UCSD-AML1 (cell line): ENCODE measurements at regions not wholly inside any gene's neighbourhood (a gene's known extent, or its start where the extent isn't known, plus 50 kb on each side); places are given as distances from the start of the nearest gene placed in this dataset.

Source experiments
- DNase-seq: peaks from one replicate; lab custom pipeline; 2025; ENCODE audit not compliant: unreplicated experiment; lab: John Stamatoyannopoulos, UW

DNA sequence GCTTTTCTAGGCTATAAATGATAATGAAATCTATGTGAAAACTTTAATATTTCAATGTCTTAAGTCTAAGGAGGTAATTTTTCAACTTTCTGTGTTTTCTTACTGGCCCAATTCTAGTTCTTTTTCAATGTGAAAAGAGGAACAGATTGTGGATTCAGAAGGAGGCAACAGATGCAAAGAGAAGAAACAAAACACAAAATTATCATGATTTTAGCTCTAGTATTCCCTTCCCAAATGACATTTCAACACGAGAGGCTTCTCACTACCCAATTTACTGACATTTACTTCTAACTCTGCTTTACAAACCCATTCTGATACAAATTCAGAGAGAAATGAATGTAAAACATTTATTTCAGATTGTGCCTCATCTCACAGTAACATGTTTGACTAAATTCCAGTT, 169.4 kb downstream of the WT1 start:
- DNase-seq, result no peak

DNA sequence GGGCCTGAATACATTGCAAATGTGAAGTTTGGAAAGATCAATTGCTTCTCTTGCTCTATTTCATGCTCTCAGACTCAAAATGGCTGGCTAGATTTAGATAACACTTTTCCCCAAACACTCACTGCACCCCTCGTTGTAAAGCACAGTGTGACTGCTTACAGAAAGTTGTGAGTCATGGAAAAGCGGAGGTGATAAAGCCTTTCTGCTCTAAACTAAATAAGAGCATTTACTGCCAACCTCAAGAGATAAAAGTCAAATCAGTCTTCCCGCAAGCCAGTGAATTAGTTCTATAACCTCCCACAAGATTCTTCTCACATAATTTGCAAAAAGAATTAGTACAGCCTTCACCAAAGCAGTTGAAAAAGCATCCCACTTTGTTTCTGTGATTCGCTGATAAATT, 168.7 kb downstream of the WT1 start:
- no peak for DNase-seq

DNA sequence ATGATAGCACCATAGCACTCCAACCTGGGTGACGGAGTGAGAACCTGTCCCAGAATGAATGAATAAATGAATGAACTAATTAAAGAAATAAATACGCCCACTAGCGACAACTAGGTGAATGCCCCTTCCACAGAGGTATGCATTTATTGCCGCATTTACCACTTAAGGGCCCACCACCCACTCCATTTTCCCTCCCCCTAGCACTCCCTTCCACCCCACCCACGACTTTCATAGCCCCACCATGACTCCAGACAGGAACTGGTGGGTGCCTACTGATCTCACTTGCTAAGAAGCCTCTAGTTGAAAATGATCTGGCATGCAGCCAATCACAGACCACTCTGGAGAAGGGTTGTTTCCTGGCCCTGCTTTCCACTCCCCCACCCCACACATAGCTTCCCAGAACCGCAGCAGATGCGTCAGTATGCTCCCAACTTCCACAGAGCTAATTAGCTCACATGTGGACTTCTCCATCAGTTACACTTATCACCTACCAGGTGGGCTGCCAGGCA, 167.6 kb downstream of the WT1 start:
- DNase-seq, result no peak

DNA sequence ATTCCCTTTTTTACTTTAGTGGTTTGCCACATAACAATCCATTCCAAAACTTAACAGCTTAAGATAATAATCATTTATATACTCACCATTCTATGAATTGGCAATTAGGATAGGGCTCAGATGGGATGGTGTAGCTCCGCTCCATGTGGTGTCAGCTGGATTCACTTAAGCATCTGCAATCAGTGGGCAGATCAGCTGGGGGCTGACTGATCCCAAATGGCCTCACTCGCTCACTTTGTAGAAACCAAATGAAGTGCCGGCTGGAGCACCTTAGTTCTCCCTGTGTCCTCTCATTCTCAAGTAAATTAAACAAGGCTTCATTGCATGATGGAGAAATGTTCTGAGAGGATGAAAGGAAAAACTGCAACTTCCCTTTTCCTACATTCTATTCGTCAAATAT, 161.4 kb downstream of the WT1 start:
- DNase-seq, result no peak

DNA sequence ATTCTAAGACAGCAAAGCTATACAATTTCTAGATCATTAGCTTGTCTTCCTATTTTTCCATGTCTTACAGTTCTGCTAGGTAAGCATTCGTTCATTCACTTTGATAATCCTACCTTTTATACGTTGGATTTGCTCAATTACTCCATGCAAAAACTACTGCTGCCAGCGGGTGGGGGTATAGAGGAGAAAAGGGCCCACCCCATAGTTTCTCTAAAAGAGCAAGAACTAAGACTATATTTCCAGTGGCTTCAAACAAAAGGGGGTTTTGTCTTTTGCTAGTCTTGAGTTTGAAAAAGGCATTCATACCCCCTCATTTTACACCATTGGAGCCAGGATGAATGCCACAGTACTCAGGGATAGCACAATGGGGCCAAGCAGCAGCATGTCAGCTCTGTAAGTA, 155.7 kb downstream of the WT1 start:
- DNase-seq, result no peak

DNA sequence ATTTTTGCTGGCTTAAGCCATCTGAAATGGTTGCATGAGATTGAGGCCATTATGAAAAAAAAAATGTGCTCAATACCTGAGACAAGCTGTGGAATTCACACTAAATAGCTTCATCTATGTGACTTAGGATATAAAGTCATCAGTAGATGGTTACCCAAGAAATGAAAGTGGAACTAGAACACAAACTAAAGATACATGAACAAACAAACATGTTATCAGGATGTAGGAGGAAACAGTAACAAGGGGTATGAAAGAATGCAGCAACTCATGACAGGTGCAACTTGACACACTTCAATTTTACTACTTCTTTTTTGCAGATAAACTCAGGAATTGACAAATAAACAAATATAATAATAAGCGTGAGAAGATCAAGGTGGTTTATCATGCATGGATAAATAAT, 155.0 kb downstream of the WT1 start:
- DNase-seq, result no peak

DNA sequence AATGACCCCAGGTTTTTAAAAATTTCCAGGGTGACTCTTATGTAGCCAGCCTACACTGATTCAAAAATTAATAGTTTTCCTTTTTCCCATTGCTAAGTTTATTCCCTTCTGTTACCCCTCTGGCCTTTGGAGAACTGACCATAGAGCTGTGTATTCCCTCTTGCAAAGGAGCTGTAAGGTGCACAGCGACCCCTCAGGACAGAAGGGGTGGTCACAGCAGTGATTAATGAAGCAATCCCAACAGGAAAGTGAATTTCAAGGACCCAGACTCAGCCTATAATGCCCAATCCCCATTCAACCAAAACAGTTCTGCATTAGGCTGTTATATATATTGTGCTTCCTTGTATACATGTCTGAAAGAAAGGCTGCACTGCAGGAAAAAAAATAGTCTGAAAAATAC, 147.1 kb downstream of the WT1 start:
- no peak for DNase-seq

DNA sequence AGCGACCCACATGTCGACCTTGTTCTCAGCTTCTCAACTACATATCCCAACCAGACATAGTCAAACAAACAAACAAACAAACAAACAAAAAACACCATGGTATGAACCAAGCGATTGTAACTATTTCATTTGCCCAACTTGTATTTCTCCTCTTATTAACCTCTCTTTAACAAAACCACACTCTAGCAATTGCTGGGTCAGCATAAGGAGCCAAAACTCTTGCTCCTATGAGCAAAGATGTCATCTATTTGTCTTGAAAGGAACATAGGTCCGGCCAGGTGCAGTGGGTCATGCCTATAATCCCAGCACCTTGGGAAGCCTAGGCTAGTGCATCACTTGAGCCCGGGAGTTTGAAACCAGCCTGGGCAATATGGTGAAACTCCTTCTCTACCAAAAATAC, 145.6 kb downstream of the WT1 start:
- DNase-seq, result no peak

DNA sequence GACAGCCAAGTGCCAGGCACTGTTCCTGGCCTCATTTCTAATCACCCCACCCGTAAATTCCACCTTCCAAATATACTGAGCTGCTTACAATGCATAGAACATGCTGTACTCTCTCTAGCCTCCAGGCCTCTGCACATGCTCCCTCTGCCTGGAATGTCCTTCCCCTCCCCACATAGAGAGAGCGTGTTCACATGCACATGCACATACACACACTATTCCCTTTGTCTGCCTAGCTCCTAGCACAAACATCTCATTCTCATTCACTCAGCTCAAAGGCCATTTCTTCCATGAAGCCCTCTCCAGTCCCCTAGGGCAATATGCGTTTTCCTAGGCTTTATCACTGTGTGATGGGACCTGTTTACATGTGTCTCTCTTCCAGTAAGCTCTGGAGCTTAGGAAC, 144.6 kb downstream of the WT1 start:
- no peak for DNase-seq

DNA sequence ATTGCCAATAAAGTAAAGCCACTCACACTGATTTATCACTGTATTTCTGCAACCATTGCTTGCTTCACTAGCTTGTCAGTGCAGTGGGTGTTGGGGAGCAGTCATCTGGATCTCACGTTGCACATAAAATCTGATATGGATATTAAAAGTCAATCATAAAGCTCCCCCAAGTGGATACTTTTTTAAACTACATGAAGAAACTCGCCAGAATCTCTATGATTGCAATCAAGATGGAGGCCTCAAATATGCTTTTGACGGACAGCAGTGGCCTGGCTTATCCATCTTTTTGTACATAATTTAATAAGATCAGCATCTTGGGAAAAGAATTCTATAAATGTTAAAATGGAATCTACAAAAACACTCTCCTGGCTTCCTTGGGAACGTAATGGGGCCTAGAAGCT, 137.7 kb downstream of the WT1 start:
- no peak for DNase-seq

DNA sequence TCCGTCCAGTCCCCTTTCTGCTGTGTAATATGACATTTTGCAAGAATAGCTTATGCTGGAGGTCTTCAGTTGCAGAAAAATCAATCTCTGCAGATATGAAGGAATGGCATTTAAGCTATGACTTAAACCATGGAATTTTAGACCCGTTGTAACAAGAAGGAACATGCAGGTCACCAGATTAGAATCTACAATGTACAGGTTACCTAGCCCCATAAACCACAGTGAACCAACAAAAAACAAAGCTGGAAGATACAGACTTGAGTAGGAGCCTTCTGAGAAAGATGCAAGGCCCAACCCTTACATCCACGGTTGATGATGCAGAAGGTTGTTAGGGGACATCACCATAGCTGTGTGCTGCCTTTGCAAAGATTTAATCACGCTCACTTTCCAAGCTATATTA, 132.5 kb downstream of the WT1 start:
- DNase-seq, result no peak

DNA sequence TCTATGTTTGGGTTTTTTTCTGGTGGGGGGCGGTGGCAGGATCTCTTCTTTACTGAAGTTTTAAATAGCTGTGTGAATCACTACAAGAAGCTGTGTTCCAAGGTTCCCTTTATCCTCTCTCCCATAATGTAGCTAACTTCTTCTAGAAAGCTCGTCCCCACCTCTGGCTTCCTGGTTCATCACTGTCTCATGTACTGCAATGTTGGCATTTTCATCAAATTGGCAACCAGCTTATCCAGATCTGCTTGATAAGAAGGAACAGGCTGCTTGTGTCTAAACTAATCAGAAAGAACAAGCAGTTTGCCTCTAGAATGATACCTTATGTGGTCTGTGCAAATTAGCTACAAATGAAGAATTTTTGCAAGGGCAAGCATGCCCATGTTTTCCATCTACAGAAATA, 130.8 kb downstream of the WT1 start:
- no peak for DNase-seq

DNA sequence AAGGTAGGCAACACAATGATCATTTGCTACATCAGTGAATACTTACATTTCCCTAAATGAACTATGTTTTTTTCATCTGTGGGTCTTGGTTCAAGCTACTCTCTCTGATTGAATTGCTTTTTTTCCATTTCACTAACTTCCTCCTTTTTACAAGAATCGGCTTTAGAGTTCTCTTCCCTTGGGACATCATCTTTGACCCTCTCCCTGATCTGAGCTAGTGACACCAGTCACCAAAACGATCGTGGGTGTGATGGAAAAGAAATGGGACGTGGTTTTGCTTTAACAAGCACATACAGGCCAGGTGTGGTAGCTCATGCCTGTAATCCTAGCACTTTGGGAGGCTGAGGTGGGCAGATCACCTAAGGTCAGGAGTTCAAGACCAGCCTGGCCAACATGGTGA, 129.9 kb downstream of the WT1 start:
- DNase-seq, result no peak

DNA sequence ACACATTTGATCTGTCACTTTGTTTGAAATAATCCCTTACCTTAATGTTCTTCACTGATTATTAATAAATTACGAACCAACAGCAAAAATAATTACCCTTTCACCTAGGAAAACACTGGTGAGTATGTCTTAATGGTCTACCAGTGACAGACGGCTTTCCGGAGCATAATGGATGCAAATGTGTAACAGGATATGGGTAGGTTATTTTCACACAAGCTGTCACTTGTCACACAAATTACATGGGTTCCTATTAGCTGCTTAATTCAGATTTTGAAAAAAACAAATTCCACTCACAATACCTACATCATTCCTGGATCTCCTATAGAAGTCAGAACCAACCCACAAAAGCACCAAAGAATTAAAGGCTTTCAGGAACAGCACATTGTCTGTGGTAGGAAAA, 127.9 kb downstream of the WT1 start:
- DNase-seq, result no peak

DNA sequence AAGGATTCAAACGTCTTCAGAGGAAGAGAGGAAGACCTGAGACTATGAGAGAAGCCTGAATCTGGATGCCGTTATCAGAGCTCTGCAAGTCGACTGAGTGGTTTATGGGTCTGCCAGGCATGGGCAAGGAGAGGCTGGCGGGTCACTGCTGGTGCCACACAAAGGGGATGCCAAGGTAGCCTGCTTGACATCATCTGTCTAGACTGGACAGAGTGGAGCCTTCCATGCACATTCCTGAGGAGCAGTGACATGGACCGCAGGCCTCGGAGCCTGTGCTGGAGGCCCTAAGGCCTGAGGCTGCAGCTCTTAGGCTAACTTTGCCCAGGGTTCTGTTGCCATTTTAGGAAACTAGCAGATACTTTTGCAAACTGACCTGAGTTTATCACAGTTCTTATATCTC, 127.4 kb downstream of the WT1 start:
- no peak for DNase-seq

DNA sequence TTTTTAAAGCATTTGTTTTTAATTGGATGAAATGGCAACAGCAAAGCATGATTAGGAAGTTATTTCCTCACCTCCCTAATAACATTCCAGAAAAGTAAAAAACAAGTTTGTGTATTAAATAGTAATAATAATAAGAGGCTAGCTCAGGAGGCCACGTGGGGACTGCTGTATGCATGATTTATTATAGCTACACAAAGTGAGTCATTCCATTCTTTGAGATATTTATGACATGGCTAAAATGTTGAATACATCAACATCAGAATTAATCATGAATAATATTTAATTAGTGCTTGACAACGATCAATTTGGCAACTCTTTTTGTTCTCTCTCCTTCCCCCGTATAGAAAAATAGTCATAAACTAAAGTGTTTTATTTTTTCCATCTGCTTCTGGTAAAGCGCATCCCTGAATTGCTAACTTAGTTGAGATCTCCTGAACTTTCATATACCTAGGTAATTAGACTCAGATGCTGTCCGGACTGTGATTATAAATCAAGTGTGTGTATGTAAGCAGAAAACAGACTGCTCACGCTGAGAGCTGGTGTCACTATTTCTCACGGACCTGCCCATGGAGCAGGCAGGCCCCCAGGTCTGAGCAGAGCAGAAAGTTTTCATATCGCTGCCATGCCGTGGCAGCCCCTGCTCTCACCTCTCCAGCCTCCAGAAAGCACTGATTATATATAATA, 125.7 kb downstream of the WT1 start:
- DNase-seq, result no peak

DNA sequence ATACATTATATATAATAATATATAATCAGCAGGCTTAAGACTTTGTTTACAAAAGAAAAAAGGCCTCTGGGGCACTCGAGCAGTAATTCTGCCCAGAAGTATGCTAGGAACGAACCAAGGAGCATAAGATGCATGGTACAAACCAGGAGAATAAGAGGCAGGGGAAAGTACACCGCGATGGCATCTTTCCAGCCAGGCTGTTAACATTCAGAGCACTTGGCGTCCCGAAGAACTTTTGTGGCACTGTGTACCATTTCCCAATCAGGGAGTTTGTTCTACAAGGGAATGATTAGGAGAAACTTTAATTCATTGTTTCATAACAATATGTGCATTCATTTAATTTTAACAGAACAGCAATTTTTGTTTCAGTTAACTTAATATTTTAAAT, 125.1 kb downstream of the WT1 start:
- no peak for DNase-seq

DNA sequence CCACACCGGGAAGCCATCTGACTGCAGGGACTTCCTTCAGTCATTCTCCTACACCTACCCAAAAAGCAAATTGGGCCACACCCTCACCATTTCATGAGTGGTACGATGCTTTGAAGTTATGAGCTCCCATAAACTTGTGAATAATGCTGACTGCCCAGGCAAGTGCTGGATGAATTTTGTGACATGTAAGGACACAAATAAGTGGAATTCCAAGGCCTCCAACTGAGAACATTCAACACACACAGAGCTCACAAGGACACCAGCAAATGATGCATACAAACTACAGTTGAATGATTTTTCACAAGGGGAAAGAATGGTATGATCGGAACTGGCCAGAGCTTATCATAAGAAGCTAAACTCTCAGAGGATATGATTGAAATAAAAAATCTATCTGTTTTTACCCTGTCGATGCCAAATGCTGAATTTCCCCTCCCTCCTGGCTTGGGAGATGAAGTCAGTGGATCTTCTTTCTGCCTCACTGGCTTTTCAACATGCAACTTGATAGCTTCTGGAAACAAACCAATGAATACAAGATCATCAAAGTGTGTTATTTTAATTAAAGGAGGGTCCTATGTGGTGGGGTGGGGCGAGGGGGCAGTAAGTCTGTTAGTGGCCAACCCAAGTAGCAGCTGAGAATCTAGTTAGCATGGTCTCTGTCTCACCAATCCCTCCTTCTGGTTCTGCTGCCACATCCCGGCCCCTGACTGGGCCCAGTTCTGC, 123.8 kb downstream of the WT1 start:
- no peak for DNase-seq

DNA sequence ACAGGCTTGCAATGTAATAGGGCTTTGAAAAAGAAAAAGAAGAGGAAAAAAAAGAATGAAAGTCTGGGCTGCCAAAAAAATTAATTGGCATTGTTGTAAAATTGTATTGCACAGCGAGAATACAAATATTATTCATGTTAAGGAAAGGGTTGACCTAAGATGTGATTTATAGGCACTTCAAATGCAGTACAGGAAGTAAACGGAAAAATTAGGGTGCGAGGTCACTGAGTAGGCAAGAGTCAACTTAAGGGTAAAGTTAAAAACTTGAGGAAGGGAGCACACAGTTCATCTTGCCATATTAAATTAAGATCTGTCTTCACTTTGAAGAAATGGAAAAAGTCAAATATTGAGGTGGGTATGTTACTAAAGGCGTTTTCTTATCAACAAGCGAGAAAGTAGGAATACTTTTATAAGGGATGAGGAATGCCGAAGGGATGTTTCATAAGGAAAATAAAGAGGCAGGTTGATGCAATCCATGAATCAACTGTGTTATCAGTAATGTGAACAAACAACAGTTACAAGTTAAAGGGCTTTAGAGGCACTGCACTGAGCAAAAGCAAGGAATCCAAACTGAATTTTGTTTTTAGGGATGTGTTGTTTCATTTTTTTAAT, 123.0 kb downstream of the WT1 start:
- DNase-seq, result no peak

DNA sequence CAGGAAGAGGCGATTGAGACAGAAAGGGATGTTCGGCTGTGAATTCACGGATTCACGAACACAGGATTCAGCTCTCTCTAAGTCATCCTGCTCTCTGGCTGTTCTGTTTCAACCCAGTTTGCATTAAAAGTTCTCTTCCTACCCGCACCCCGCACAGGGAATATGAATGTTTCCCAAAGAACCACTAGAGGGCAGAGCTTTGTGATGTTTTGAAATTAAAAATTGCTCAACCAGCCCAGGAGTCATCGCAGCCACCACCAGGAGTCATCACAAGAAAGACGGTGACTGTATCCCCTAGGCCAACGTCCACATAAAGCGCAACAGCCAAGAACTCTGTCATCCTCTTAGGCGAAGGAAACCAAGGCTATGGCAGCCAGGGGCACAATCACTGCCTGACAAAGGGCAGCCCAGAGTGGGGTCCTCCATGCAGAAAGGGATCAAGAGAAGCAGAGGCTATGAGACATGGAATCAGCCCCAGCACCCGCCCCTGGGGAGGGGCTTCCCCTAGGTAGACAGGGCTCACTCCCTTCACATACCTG, 122.4 kb downstream of the WT1 start:
- peak; percentile 38 for DNase-seq

DNA sequence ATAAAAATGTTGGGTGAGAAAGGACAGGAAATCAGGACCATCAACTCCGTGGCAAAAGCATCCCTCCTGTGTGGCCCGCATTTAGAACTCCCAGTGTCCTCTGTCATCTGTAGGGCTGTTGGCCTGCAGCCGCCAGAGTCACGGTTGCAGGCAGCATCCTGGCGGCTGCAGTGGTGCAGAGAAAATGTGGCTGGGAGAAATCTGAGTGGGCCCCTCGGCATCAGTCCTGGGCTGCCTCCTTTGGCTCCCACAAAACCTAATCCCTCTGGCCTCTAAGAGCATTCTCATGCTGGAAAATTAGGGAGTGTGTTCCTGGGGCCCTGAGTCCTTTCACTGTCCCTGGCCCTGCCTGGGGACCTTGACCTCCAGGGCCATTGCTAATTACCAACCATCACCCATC, 121.9 kb downstream of the WT1 start:
- DNase-seq, result no peak

DNA sequence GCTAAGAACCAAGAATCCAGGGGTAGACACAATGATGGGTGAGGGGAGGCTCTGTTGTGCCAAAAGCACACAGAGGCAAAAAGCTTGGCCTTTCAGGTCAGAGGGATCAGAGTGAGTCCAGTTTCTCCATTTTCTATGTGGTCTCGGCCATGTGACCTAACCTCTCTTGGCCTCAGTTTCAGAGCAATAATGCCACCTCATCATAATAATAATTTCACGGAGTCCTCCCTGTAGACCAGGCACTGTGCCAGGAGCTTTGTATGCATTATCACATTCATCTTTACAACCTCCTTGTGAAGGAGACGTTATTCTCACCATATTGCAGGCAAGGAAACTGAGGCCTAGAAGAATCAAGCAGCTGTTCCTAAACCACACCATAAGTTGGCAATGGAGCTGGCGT, 120.2 kb downstream of the WT1 start:
- no peak for DNase-seq
